ENCODE measurements at regions not wholly inside any gene's neighbourhood (a gene's known extent, or its start where the extent isn't known, plus 50 kb on each side); places are given as distances from the start of the nearest gene placed in this dataset.

- in situ Hi-C loops (cut with HindIII; ENCODE audit: low sequenced_read_pairs): no loop called here
Measured at GRCh38 chr6:112785408-112785807, 438.3 kb downstream of the RFPL4B start.

DNA sequence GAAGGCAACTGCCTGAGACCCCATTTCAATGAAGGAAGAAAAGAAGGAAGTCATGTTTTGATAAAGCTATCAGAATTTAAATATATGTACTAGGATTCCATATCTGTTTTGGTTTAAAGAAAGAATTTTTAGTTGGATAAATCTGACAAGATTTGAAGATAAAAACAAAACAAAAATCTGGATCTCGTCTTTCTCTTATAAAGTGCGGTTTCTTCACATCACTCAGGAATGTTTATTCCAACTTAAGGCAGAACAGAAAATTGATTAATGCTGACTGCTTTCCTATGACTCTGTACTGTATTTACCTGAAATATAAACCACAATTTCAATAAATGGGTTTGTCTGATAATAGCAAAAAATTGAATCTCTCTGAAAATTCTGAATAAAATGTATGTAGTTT lies 439.7 kb downstream of the RFPL4B start:
- in situ Hi-C loops (cut with HindIII; ENCODE audit: low sequenced_read_pairs): no loop called here

DNA sequence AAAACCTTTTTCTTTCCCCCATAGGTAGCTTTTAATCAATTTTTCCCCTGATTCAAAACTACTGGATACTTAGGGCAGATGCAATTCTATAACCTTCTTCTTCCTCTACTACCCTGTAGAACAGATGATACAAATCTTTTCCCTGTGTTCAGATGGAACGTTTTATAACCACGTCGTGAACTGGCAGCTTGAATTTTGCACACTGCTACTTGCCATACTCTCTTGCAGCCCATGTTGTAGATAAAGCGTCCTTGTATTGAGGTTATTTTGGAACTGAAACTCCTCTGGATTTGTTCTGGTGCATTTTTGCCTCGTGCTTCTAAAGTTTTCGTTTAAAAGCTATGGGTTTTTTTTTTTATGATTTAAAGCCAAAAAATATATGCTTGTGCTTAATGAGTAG lies 440.2 kb downstream of the RFPL4B start:
- in situ Hi-C loops (cut with HindIII; ENCODE audit: low sequenced_read_pairs): no loop called here

GRCh38 chr6:112795316-112795715 lies 448.2 kb downstream of the RFPL4B start:
- in situ Hi-C loops (cut with HindIII; ENCODE audit: low sequenced_read_pairs): no loop called here

- in situ Hi-C loops (cut with HindIII; ENCODE audit: low sequenced_read_pairs): no loop called here
Measured at GRCh38 chr6:112796712-112797111, 449.6 kb downstream of the RFPL4B start.

DNA sequence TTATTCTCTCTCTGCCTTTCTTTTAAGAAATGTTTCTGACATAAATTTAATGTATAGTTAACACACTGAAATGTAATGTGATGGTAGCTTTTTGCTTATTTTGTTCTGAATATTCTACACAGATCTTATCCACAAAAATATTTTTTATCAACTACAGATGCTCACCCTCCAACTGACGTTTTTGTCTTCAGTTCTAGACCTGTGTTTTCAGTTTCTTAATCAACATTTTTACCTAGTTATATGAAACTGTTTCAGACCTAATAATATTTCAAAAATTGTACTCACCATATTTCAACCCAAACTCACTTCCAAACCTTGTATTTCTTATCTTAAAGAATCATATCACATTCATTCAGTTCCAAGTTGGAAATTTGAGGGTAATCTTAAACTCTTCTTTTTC lies 452.8 kb downstream of the RFPL4B start:
- in situ Hi-C loops (cut with HindIII; ENCODE audit: low sequenced_read_pairs): no loop called here

DNA sequence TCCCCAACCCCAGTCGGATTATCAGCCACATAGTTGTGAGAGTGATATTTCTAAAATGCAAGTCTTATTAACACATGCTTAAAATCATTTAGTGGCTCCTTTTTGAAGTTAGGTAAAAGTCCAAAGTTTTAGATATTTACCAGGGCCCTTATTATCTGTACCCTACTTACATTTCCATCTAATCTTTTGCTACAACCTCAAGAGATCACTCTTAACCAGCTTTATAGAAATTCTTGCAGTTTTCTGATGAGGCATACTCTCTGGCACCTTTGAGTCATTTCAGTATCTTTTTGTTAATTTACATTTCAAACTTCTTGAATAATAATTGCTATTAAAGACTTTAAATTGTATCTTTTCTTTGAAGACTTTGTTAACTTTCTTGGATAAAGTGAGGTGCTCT lies 453.3 kb downstream of the RFPL4B start:
- in situ Hi-C loops (cut with HindIII; ENCODE audit: low sequenced_read_pairs): no loop called here

- in situ Hi-C loops (cut with HindIII; ENCODE audit: low sequenced_read_pairs): no loop called here
Measured at GRCh38 chr6:112800916-112801315, 453.8 kb downstream of the RFPL4B start.

GRCh38 chr6:112801468-112802080 lies 454.4 kb downstream of the RFPL4B start:
- in situ Hi-C loops (cut with HindIII; ENCODE audit: low sequenced_read_pairs): no loop called here

DNA sequence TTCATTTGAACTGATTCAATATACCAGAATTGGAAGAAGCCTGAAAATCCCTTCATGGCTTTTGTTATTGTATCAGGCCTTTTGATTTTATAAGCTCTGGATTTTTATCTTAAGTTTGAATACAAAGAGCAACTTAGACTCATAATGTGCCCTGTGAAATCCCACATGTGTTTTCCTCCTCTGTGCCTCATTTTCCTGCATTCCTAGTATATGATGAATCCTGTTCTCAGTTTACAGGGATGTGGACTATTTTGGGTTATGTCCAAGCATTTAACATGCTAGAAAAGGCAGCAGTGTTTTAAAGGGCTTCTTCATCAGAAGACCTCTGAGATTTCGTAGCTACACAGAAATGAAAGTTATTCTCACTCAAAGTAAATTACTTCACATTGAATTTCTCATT lies 455.0 kb downstream of the RFPL4B start:
- in situ Hi-C loops (cut with HindIII; ENCODE audit: low sequenced_read_pairs): no loop called here

DNA sequence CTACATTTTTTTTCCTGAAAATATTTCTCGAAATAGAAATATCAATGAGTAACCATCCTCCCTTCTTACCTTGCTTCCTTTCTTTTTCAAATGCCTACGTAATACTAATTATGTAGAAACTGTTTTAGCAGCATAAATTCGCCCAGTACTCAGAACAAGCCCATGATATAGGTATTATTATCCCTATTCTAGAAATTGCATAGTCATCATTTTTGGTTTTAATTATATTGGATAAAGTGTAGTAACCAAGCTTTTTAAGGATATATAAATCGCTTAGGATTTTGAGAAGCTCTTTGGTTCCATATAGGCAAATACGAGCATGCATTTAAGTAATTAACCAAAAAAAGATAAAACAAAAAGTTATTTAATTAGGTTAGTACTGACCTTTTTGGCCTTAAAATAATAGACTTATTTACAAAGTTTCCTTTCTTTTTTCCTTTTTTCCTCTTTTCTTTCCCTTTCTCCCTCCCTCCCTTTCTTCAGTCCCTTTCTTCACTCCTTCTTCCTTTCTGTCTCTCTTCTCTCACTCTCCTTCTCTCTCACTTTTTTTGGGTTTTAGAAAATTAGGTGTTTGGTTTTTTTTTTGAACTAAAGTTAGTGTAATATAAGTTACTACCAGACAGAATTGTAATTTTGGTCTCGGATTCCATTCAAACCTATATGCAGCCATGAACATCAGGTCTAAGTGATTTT lies 457.7 kb downstream of the RFPL4B start:
- in situ Hi-C loops (cut with HindIII; ENCODE audit: low sequenced_read_pairs): no loop called here

- in situ Hi-C loops (cut with HindIII; ENCODE audit: low sequenced_read_pairs): no loop called here
Measured at GRCh38 chr6:112806163-112806865, 459.2 kb downstream of the RFPL4B start.

GRCh38 chr6:112821476-112821875 lies 474.3 kb downstream of the RFPL4B start:
- in situ Hi-C loops (cut with HindIII; ENCODE audit: low sequenced_read_pairs): no loop called here

DNA sequence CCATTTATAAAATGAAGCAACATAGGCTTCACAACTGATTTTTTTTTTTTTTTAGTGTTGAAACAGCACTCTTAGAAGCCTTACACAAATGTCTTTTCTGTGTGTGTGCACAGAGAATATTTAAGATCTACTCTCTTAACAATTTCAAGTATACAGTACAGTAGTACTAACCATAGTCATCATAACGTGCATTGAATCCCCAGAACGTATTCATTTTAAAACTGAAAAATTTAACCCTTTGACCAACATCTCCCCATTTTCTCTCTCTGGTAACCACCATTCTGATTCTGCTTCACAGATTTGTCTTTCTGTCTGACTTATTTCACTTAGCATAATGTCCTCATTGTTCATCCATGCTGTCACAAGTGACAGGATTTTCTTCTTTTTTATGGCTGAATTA lies 475.6 kb downstream of the RFPL4B start:
- in situ Hi-C loops (cut with HindIII; ENCODE audit: low sequenced_read_pairs): no loop called here

DNA sequence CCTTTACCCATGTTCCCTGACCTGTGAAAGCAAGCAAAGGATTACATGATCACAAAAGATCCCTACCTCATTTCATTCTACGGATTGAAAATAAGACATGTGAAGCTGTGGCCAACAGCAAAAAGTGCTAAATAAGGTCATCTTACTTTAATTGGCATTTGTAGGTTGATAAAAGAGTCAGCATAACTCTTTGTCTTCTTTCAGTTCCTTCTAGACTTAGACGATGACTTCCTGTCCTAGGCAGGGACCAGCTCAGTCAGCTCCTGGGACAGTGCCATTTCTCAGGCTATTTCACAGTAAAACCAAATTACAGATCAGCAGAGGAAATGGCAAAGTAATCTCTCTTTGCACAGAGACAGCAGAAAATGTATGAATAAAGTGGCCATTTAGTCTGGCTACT lies 480.7 kb downstream of the RFPL4B start:
- in situ Hi-C loops (cut with HindIII; ENCODE audit: low sequenced_read_pairs): no loop called here

DNA sequence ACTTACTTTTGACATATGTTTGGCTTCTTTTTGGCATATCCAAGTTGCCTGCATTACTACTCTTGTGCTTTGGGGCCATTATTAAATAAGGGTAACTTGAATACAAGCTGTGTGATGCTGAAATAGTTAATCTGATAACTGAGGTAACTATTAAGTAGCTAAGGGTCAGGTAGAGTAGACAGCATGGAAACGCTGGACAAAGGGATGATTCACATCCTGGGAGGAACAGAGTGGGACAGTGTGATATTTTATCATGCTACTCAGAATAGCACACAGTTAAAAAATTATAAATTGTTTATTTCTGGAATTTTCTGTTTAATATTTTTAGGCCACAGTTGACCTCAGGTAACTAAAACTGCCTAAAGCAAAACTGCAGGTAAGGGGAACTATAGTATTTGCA lies 483.9 kb downstream of the RFPL4B start:
- in situ Hi-C loops (cut with HindIII; ENCODE audit: low sequenced_read_pairs): no loop called here

GRCh38 chr6:112833581-112834131 lies 486.5 kb downstream of the RFPL4B start:
- in situ Hi-C loops (cut with HindIII; ENCODE audit: low sequenced_read_pairs): no loop called here

DNA sequence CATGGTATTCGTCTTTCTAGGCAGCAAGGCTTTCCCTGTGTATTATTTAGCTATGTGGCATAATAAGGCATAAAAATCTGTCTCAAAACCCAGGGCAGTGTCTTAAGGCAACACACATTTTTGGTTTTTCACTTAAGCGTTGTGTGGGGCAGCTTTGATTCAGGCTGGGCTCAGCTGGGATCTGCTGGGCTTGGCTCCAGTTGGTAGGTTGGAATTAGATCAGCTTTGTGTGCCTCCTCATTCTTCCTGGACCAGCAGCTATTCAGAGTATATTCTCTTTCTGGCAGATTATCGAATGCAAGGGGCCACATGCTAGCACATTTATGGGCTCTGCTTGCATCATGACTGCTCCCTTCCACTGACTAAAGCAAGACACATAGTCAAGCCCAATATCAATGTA lies 487.9 kb downstream of the RFPL4B start:
- in situ Hi-C loops (cut with HindIII; ENCODE audit: low sequenced_read_pairs): no loop called here

- in situ Hi-C loops (cut with HindIII; ENCODE audit: low sequenced_read_pairs): no loop called here
Measured at GRCh38 chr6:112839525-112839961, 492.4 kb downstream of the RFPL4B start.

DNA sequence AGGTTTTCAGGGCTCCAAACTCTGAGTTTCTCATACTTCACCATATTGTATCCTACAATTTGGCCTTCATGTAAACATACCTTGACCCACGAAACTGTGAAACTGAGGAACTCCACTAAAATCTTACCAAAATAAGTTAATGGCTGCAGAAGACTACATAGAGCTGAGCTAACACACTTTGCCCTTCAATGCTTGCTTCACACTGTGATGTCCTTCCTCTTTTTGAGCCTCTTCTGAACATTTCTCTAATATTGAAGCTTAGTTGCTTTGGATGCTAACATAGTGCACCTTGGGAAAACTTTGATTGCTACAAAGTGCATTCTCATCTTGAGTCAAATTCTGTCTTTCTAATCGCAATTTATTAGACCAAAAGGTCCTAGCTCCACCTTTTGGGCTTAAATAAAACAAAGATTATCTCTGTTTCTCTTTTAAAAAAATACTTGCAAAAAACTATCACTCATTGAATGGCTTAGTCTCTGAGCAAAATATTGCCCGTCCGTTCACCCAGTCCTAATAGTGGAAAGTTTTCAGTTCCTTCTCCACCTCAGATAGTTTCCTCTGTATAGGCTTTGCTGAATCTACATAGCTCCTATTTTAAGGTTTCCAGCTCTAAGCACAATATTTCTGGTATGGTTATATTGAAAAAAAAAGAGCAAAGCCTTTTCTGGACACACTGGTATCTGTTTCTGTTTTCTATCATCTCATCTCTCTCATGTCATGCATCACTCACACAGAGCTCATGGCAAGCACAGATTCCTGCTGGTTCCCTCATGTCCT lies 494.6 kb downstream of the RFPL4B start:
- in situ Hi-C loops (cut with HindIII; ENCODE audit: low sequenced_read_pairs): loop anchor here (5.0 kb wide), 1 partner anchor 106 kb away; no protein-coding TSS in a partner anchor

GRCh38 chr6:112842330-112842685 lies 495.2 kb downstream of the RFPL4B start:
- in situ Hi-C loops (cut with HindIII; ENCODE audit: low sequenced_read_pairs): loop anchor here (5.0 kb wide), 1 partner anchor 105 kb away; no protein-coding TSS in a partner anchor

Data from endothelial cell of hepatic sinusoid (primary cell).